ENCODE measurements at regions not wholly inside any gene's neighbourhood (a gene's known extent, or its start where the extent isn't known, plus 50 kb on each side); places are given as distances from the start of the nearest gene placed in this dataset.

DNA sequence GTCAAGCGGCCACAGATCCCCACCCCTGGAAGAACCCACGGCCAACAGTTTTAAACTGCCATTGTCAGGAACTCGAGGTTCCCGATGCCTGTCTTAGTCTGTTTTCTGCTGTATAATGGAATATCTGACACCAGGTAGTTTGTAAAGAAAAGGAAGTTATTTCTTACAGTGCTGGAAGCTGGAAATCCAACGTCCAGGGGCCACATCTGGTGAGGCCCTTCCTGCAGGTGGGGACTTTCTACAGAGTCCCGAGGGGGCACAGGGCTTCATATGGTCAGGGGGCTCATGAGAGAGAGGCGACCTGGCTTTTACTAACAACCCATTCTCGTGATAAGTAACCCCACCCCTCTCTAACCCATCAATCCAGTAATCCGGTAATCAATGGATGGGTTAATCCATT, 501.6 kb upstream of the MYT1L start:
- TF ChIP-seq, protein P1, sequence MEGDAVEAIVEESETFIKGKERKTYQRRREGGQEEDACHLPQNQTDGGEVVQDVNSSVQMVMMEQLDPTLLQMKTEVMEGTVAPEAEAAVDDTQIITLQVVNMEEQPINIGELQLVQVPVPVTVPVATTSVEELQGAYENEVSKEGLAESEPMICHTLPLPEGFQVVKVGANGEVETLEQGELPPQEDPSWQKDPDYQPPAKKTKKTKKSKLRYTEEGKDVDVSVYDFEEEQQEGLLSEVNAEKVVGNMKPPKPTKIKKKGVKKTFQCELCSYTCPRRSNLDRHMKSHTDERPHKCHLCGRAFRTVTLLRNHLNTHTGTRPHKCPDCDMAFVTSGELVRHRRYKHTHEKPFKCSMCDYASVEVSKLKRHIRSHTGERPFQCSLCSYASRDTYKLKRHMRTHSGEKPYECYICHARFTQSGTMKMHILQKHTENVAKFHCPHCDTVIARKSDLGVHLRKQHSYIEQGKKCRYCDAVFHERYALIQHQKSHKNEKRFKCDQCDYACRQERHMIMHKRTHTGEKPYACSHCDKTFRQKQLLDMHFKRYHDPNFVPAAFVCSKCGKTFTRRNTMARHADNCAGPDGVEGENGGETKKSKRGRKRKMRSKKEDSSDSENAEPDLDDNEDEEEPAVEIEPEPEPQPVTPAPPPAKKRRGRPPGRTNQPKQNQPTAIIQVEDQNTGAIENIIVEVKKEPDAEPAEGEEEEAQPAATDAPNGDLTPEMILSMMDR (conservative IDR thresholded peaks at IDR 0.05; ENCODE audit: low read length) = no peak
- no peak for DNase-seq (ENCODE audit: low read depth)
- no peak overlapping the region for H3K4me3 ChIP-seq (ENCODE audit: low read length)

DNA sequence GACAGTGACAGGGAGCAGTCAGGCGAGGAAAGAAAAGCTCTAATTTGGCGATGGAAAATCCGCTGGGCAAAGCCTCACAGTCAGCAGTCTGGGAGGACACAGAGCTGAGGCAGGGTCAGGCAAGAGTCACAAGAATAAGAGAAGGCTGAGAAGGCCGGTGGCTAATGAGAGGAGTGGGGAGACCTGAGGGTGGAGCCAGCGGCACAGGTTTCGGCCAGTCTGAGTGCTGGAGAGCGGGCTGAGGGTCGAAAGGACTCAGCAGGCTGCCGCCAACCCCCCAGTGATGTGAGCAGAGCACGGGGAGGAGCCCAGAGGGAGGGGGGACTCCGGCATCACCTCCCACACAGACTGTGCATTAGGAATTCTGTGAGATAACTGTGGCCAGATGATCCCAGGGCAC, 500.6 kb upstream of the MYT1L start:
- no peak overlapping the region for H3K4me3 ChIP-seq (ENCODE audit: low read length)
- TF ChIP-seq, protein P1 (conservative IDR thresholded peaks at IDR 0.05; ENCODE audit: low read length) = no peak
- DNase-seq (ENCODE audit: low read depth) = no peak

DNA sequence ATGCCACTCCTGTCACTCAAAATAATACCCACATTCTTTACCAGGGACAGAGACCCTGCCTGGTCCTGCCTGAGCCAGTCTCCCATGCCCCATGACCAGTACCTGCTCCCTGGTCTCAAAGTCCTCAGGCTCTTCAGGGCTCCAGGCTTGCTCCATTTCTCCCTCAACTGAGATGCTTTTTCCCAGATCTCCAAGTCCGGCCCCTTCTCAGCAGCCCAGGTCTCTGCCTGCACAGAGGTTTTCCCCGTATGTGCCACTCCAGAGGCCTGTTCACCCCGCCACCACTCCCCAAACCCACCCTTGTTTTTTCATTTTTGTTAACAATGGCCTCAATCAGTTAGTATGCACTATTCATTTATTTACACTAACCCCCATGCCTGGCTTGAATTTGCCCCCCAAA, 499.5 kb upstream of the MYT1L start:
- TF ChIP-seq, protein P1 (conservative IDR thresholded peaks at IDR 0.05; ENCODE audit: low read length) = no peak
- H3K4me3 ChIP-seq (ENCODE audit: low read length) = no peak overlapping the region
- DNase-seq (ENCODE audit: low read depth) = no peak

DNA sequence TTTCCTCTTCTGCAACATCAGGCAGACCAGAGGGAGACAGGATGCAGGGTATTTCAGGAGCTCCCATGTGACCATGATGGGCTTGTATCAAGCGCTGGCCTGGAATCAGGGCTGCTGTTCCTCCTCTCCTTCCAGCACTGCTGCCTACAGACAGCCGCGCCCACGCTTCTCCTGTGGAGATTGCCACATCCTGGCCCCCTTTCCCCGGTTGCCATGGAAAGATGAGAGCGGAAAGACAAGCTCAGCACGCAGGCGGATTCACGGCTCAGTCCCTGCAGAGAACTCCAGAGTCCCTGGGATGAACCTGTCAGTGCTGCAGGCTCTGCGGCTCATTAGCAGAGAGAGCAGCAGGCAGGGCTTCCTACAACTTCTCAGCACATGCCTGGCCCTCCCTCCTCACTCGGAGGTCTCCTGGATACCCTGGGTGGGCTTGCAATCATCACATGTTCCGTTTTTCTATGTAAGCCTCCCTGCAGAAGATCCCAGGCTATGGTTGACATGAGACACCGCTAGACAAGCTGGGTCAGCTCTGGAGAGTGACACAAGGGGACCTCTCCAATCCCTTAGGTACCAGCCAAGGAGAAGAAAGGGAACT, 497.8 kb upstream of the MYT1L start:
- no peak for DNase-seq (ENCODE audit: low read depth)
- H3K4me3 ChIP-seq (ENCODE audit: low read length) = no peak overlapping the region
- TF ChIP-seq, protein P1 (conservative IDR thresholded peaks at IDR 0.05; ENCODE audit: low read length) = no peak

DNA sequence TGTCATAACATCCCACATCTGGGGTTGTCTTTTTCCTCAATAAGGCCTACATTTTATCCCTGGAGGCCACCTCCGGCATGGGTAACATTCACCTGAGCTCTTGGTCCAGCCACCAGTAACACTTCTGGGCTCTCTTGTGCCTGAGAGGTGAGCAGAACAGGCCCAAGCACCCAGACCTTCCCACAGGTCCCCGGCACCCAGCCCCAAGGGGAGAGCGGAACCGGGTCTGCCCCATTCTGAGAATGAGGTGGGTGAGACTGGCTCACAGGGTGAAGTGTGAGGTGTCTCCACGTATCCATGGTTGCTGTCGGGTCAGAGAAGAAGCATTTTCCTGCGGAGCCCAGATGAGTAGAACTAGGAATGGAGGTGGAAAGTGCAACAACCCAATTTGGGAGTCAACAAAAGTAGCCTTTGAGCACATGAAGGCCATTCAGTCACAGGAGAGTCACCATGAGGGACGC, 496.7 kb upstream of the MYT1L start:
- no peak overlapping the region for H3K4me3 ChIP-seq (ENCODE audit: low read length)
- TF ChIP-seq, protein P1 (conservative IDR thresholded peaks at IDR 0.05; ENCODE audit: low read length) = no peak
- no peak for DNase-seq (ENCODE audit: low read depth)

DNA sequence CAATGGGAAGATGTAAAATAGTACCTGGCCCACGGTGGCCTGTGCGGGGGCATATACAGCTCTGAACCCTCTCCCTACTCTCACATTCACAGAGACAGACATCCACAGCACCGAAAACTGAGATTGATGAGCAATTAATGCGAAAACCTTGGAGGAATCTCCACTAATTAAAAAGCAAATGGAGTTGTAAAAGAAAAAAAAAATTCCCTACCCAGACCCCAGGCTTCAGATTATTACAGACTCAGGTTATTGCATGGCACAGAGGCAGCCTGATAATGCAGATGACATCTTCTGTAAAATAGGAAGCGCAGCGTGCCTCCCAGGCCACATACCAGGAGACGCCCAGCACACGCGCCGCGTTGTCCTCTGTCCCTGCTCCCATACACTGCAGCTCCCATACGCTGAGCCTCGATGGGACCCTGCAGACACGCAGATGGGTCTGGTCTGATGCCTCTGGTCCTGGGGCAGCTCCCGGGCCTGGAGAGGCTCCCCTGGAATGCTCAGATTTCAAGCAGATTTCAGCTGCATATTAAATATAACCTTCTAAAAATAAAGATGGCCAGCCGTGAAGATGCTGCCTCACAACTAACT, 496.1 kb upstream of the MYT1L start:
- TF ChIP-seq, protein P1 (conservative IDR thresholded peaks at IDR 0.05; ENCODE audit: low read length) = no peak

DNA sequence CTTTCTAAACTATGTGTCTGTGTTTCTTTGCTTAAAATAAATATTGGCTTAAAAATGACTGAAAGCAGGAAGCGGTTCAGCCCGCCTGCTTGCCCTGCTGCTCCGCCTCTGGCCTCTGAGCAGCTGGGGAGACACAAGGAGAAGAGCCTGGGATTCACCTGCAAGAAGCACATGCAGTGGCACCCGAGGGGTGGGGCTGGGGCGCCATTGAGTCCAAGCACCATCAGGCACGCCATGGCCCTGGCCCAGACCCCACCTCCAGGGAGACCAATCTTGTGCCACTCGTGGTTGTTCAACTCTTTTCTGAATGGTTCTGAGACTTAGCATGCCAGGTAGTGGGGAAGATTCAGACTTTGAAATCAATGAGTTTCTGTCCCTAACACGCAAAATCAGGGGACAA, 495.5 kb upstream of the MYT1L start:
- DNase-seq (ENCODE audit: low read depth) = no peak
- TF ChIP-seq, protein P1 (conservative IDR thresholded peaks at IDR 0.05; ENCODE audit: low read length) = no peak

More for the DNA sequence above, 496.1 kb upstream of the MYT1L start:
- no peak for DNase-seq (ENCODE audit: low read depth)
- H3K4me3 ChIP-seq (ENCODE audit: low read length) = no peak overlapping the region

More for the DNA sequence above, 495.5 kb upstream of the MYT1L start:
- no peak overlapping the region for H3K4me3 ChIP-seq (ENCODE audit: low read length)

All from AG10803 (cell line).